Daoy (cell line): ENCODE measurements at regions not wholly inside any gene's neighbourhood (a gene's known extent, or its start where the extent isn't known, plus 50 kb on each side); places are given as distances from the start of the nearest gene placed in this dataset.

Experiments
- DNase-seq: peaks from one replicate; pipeline ENCODE4 v3.0.0-alpha.2; 2015; ENCODE audit warnings: low read depth

DNA sequence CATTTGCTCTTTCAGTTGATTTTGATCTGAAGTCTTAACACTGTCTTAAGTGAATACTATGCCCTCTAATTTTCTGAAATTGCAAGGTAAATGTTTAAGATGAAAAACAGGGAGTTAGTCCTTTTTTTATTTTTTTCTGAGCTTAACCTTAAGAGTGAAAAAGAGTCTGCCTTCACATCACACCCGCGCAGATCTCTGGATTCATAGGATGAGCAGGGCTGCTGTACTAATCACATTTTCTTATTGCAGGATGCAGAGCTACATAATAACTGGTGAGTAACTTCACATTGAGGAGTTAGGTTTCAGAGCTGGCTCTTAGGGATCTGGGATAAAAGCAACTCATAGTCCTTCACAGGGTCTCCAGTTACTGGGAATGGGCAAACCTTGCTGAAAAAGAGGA, 188.7 kb upstream of the ATP1B1 start:
- no peak for DNase-seq

DNA sequence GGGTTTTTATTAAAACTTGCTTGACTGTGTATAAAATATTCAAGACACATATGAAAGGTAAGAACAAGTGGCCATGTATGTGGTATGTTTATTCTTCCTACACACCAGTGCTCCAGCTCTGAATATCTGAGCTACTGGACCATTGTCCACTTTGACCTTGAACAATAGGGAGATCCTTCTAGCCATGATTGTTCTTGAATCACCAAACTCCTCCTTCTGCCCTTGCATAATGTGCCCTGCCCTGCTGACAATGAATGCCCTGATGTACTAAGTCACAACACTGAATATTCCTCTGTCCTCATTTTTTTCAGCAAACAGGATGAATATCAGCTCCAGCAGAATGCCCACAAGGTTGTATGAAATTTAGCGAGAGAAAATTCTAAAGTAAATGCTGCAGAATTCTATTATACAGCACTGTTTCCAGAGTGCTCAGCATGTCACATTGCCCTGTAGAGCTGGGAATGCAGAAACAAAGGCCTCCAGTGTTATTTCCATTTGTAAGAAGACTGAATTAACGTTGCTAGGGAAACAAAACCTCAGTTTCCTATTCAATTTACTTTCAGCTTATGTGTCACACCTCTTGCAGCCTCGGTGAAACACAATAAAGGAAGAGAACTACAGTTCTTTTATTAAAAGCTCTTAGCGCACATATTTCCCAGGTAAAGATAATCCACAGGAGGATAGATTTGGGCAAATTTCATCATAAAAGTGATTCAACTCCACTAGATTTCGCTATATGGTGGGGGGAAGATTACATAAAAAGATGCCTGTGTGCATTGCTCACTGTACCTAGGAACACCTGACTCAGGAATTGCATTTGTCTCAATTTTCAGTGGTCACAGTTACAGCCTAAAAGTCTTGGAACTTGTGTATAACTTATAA, 187.4 kb upstream of the ATP1B1 start:
- DNase-seq: no peak

DNA sequence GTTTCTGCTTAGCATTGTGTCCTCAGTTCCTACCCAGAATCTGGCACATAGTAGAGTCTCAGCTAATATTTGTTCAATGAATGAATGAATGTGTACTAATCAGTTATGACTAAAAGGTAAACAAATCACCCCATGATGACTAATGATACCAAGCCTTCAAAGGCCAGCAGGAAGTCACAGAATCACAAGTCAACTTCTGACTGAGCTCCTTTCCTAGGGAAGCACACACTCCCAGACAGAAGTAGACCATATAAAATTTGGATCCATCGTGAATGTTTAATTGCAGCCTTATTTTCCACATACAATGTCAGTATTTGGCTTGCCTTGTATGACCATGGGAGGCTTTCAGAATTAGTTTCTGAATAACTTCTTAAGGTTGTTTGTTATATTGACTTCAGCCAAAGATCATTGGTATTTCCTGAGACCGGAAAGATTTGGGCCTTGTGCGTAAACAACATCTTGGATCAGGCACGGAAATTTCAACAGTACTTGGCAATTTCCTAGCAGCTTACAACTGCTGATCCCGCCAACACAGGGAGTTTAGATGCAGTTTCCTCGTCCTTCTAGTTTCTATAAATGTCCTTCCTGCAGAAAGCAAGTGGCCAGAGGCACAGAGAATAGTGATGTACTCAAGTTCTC, 185.9 kb upstream of the ATP1B1 start:
- DNase-seq: peak; percentile 40

DNA sequence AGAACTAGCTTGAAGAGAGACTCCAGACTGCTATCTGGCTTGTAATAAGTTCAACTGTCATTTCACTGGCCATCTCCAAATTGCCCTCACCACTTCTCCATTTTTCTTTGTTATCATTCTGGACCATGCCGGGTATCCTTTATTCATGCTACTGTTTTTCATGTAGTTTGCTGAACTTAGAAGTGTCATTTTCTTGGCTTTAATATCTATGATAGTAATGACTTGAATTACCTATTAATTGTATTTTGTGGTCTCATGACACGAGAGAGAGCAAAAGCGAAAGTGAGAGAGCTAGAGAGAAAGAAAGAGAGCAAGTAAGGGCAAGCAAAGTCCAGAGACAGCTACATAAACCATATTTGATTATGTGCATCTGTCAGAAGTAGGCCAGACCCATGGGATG, 184.9 kb upstream of the ATP1B1 start:
- no peak for DNase-seq

DNA sequence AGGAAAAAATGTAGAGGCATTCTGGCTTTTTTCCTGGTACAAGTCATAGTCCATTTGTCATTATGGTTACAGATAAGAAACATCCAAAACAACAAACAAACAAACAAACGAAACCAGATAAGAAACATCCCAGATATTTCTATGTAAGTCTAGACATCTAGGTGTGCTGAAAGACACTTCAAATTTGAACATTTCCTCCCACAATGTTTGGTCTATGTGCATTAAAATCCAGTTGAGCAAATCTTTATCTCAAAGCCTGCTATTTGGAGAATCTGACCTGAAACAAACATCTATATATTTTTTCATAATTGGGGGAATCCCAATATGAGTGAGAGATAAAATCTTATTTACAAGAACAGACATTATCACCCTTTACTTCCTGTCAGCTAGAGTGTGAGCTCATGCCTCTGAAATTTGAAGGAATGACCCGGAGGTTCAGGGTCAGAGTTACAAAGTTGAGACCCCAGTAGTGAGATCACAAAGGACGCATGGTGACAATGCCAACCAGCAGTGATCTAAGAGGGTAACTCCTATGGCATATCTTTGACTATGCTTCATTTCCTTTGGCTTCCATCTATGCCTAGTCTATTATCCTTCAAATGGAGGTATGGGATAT, 182.9 kb upstream of the ATP1B1 start:
- peak; percentile 18 for DNase-seq

GRCh38 chr1:168924976-168925375, 181.5 kb upstream of the ATP1B1 start:
- DNase-seq: no peak

DNA sequence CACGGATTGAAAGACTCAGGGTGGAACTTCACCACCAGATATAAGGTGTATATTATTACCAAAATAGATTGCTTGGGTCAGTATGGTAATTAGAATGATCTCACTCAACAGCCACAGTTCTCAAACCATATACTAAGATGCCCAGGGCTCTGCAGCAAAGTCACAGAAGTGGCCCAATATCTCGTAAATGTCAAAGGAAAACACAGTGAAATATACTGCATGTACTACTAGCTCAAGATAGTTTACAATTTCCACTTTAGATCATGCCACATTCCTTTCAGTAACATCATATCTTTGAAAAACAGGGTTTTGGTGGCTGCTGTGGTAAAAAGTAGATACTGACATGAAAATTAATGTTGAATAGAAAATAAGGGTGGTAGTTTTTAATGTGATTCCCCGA, 180.3 kb upstream of the ATP1B1 start:
- DNase-seq: no peak

DNA sequence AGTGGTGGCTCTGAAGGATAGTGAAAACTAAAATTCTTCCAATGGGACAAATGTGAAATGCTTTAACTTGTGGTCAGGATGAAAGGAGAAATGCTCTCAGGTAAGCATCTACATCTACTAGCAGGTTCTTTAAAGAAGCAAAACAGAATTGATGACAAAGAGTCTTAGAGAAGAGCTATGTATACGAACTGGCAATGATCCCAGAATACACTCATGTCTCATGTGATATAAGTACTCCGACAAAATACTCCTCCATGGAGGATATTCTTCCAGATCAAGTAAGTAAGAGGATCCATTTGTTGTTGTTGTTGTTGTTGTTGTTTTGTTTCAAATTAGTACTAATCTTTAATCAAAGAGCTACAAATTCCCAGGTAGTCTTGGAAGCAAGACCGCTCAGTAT, 174.0 kb upstream of the ATP1B1 start:
- DNase-seq: no peak

DNA sequence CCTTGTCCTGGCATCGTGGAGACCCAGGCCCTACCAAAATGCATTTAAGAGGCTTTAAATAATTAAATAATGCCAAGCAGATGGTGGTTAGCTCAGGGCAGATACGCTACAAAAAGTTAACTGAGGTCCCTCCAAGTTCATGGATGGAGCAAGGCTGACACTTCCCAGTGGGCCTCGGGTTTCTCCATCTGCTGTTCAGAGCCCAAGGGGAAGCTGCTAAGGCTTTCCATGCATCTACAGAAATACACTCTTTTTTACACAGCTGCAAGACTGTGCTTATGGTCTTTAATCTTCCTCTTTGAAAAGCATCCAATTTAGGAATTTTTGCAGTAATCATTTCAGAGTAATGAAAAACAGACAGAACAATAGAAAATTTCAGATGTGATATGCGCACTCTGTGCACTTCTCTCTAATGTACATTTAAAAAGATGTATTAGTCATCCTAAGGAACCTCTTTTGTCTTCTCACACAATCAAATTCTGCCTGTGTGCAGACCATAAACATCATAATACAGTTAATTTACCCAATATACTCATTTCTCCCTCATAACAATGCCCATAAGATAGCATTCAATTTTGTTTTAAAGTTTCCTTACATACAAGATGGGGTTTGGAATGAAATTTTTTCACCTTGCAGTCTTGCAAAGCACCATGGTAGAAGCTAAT, 173.2 kb upstream of the ATP1B1 start:
- DNase-seq: no peak

DNA sequence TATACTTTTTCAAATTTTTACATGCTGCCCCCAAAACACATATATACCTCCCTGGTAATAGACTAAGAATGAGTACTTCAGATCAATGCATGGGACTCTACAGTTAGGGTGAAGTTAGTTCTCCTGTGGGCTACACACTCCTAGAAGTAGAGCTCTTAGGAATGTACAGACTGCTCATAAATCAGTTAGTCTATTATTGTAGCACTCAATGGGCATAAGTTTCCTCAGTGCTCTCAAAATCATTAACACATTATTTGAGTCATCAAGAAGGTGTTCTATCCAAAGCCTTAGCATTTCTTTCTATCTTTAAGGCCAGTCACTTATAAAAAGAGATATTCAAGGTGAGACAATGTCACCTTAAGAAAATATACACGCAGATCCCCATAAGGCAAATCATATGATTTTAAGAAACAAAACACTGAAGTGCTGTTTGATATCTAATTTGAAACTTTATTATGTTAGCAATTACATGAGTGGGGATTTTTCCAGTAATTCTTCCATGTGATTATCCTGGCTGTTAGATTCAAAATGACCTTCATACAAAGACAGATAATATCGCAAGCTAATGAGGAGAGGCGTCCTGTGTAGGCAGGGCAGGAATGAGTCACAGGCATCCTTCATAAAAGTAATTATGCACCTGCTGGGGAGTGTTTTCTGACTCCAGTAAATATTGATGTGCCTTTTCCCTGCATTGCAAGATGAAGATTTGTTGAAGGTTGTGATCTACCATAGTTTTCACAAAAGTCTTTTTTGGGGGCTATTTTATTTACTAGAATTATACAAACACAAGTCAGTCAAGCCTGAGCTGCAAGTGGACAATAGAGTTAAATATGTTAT, 167.2 kb upstream of the ATP1B1 start:
- DNase-seq: no peak

DNA sequence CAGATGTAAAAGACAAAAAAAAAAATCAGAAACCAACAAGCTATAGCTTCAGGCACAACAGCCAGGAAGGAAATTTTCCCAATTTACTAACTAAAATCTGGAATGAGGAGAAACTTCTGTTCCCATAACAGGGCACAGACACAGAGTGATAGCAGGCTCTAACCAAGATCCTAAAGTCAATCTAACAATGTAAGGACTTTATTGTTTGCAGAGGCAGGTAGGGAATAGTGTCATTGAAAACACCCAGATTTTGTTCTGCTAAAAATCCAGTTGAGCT, 166.6 kb upstream of the ATP1B1 start:
- no peak for DNase-seq

GRCh38 chr1:168941640-168942039, 164.8 kb upstream of the ATP1B1 start:
- DNase-seq: no peak

GRCh38 chr1:168942165-168942564, 164.3 kb upstream of the ATP1B1 start:
- no peak for DNase-seq

GRCh38 chr1:168945870-168946269, 160.6 kb upstream of the ATP1B1 start:
- DNase-seq: no peak

DNA sequence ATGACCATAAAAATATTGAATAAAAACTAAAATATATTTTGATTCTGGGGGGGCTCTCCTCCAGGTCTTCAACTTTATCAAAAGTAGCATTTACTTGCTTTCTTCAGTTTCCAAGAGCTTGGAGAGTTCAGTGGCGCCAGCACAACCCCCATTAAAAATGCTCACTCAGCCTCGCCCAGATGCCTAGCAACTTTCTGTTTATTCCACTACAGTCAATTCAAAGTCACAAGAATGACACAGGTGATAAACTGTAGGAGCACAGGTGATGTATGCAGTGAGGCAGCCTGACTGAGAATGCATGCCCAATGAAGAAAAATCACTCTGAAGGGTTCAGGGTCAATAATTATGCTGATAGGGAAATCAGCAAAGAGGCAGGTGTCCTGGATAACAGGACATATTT, 159.4 kb upstream of the ATP1B1 start:
- DNase-seq: no peak

- no peak for DNase-seq
Observed at GRCh38 chr1:168949672-168950071, 156.8 kb upstream of the ATP1B1 start.

- DNase-seq: no peak
Observed at GRCh38 chr1:168957818-168958217, 148.7 kb upstream of the ATP1B1 start.

DNA sequence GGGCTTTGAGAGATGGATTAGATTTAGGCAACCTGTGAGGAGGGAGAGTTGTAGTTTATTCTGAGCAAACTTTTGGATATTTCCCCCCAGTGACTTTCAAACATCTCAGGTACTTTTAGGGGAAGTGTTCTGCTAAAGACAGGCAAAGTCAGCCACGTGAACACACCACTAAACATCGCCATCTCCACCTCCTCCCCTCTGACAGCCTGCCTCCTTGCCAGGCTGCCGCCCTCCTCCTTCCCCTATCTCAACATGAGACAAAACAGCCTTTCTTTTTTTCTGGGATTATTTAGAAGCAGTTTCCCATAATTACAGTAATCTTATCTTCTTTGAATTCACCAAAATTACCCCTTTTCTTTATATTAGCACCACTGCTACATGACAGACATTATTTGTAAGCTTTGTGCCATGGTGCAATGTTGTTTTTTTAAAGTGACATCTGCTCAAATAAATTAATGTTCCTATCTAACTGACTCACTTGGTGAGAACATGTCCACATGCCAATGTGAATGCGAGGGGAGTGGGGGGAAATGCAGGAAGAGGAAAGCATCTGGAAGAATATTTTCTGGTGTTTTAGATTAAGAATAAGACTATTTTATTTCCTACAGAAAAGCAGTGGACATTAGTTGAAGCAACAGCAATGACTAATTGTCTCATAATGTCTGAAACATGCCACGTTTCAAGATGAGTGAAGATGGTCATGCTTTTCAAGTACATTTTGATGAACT, 147.8 kb upstream of the ATP1B1 start:
- no peak for DNase-seq

DNA sequence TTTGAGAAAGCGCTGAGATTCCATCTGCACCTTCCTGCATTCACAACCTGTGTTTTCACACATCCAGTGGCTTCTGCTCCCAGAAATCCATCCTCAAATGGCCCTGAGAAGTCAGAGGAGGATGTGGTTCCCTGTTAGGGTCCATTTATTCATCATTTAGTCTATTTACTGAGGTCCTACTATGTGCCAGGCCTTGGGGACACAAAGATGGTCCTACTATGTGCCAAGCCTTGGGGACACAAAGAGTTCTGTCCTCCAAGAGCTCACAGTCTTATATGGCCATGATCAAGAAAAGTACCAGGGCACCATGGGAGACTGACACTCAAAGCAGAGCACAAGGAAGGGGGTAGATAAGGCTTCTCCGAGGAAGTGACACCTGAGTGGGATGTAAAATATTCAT, 147.1 kb upstream of the ATP1B1 start:
- no peak for DNase-seq

- DNase-seq: no peak
Observed at GRCh38 chr1:168960114-168960513, 146.4 kb upstream of the ATP1B1 start.

- DNase-seq: no peak
Observed at GRCh38 chr1:168960595-168960994, 145.9 kb upstream of the ATP1B1 start.
